AG04450 (cell line): ENCODE measurements at regions not wholly inside any gene's neighbourhood (a gene's known extent, or its start where the extent isn't known, plus 50 kb on each side); places are given as distances from the start of the nearest gene placed in this dataset.

Experiments
- CTCF ChIA-PET: fragments of 300-600, 350-600 bp; formaldehyde crosslinking; extraction: SDS; loops from one replicate; lab custom pipeline; 2022; ENCODE audit warnings: antibody characterized with exemption, inconsistent platforms; lab: Charles Lee
- POLR2A ChIA-PET: fragments of 350-600 bp; formaldehyde crosslinking; extraction: SDS; loops from one replicate; lab custom pipeline; 2021; ENCODE audit warnings: antibody characterized with exemption, inconsistent platforms; lab: Yijun Ruan, JAX
- DNase-seq: peaks from one replicate; pipeline ENCODE4 v3.0.0-alpha.2; 2011; ENCODE audit warnings: low read depth, low spot score
- H3K27ac ChIP-seq: one replicate; pipeline ENCODE4 v1.5.1; 2012; ENCODE audit warnings: low read depth, low read length, control low read depth
- H3K27me3 ChIP-seq: one replicate; pipeline ENCODE4 v1.6.0; 2012; ENCODE audit warnings: low read length; ENCODE audit not compliant: control insufficient read depth, insufficient read depth
- H3K4me3 ChIP-seq: 2 replicates; pipeline ENCODE4 v1.5.1; 2011; ENCODE audit warnings: mild to moderate bottlenecking, low read depth, low read length, control low read depth
- H3K9me3 ChIP-seq: 2 replicates; pipeline ENCODE4 v1.5.1; 2012; ENCODE audit warnings: low read length; ENCODE audit not compliant: control insufficient read depth, insufficient read depth
- TF ChIP-seq, protein P1 (sequence below): IDR thresholded peaks from 2 replicates; pipeline ENCODE4 v1.5.1; 2011; ENCODE audit warnings: low read depth, low read length, control low read depth, inconsistent platforms

GRCh38 chr6:139777202-139777970 lies 402.9 kb upstream of the CITED2 start:
- H3K4me3 ChIP-seq, result no peak overlapping the region
- H3K27ac ChIP-seq, result no peak overlapping the region
- TF ChIP-seq, protein P1, sequence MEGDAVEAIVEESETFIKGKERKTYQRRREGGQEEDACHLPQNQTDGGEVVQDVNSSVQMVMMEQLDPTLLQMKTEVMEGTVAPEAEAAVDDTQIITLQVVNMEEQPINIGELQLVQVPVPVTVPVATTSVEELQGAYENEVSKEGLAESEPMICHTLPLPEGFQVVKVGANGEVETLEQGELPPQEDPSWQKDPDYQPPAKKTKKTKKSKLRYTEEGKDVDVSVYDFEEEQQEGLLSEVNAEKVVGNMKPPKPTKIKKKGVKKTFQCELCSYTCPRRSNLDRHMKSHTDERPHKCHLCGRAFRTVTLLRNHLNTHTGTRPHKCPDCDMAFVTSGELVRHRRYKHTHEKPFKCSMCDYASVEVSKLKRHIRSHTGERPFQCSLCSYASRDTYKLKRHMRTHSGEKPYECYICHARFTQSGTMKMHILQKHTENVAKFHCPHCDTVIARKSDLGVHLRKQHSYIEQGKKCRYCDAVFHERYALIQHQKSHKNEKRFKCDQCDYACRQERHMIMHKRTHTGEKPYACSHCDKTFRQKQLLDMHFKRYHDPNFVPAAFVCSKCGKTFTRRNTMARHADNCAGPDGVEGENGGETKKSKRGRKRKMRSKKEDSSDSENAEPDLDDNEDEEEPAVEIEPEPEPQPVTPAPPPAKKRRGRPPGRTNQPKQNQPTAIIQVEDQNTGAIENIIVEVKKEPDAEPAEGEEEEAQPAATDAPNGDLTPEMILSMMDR, result no peak
- ChIA-PET POLR2A (no interaction called here), CTCF (interaction anchor here (1.1 kb wide), 1 partner anchor 408 kb away, joined by 3 read pairs; no protein-coding TSS in a partner anchor)
- H3K27me3 ChIP-seq, result no peaks in the 10 kb centered on the region
- H3K9me3 ChIP-seq, result no peaks in the 10 kb centered on the region; the same call in 1 of the 2 replicates
- no peak for DNase-seq

- Histone ChIP-seq H3K4me3 (no peak overlapping the region), H3K9me3 (no peaks in the 10 kb centered on the region; the same call in 1 of the 2 replicates), H3K27me3 (no peaks in the 10 kb centered on the region), H3K27ac (no peak overlapping the region)
- TF ChIP-seq, protein P1, result no peak
- ChIA-PET CTCF (no interaction called here), POLR2A (no interaction called here)
- DNase-seq, result no peak
These were observed 401.6 kb upstream of the CITED2 start for GRCh38 chr6:139776041-139776440.

DNA sequence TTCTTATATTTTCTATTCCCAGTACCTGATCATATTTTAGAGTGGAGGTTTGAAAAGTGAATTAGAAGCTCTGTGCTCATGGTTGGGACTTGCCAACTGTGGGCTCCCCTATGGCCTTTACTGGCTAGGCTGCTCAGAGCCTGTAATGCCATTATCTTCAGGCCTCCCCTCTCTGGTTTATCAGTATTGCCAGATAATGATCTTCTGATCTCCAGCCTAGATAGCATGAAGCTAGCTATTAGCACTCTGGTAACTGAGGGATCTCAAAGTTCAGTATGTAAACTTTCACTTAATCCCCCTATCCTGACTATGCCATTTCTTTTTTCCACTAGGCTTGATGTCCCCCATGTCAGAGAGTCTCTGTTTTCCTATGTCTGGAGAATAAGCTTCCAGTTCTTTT lies 393.7 kb upstream of the CITED2 start:
- no peak for DNase-seq
- ChIA-PET POLR2A (interaction anchor here (1.0 kb wide), 1 partner anchor 394 kb away, joined by 3 read pairs; the partner anchor contains the start of gene CITED2), CTCF (interaction anchor here (0.6 to 1.7 kb wide), 4 partner anchors 8 to 399 kb away, joined by 3 to 5 read pairs (median 3); no protein-coding TSS in a partner anchor)
- Histone ChIP-seq H3K9me3 (no peaks in the 10 kb centered on the region; the same call in 1 of the 2 replicates), H3K27me3 (no peaks in the 10 kb centered on the region), H3K4me3 (no peak overlapping the region), H3K27ac (no peak overlapping the region)
- TF ChIP-seq, protein P1, result no peak

GRCh38 chr6:139766796-139767195 lies 392.3 kb upstream of the CITED2 start:
- Histone ChIP-seq H3K4me3 (no peak overlapping the region), H3K9me3 (no peaks in the 10 kb centered on the region), H3K27ac (no peak overlapping the region), H3K27me3 (no peaks in the 10 kb centered on the region)
- no peak for DNase-seq
- POLR2A ChIA-PET, result no interaction called here
- CTCF ChIA-PET, result interaction anchor here (1.7 kb wide), 1 partner anchor 12 kb away, joined by 5 read pairs; no protein-coding TSS in a partner anchor
- TF ChIP-seq, protein P1, result no peak

- H3K27ac ChIP-seq, result no peak overlapping the region
- TF ChIP-seq, protein P1, result no peak
- ChIA-PET CTCF (no interaction called here), POLR2A (interaction anchor here (0.5 to 1.8 kb wide), 2 partner anchors 15 to 396 kb away, joined by 4 to 7 read pairs; no protein-coding TSS in a partner anchor)
- no peaks in the 10 kb centered on the region for H3K9me3 ChIP-seq
- no peaks in the 10 kb centered on the region for H3K27me3 ChIP-seq
- DNase-seq, result no peak
- no peak overlapping the region for H3K4me3 ChIP-seq
These were observed 391.4 kb upstream of the CITED2 start for GRCh38 chr6:139765825-139766285.
